GM12878 (cell line): ENCODE measurements at regions not wholly inside any gene's neighbourhood (a gene's known extent, or its start where the extent isn't known, plus 50 kb on each side); places are given as distances from the start of the nearest gene placed in this dataset.

ENCODE experiments used
- CHD2 ChIP-seq: IDR thresholded peaks from 2 replicates; pipeline ENCODE4 v1.6.1; 2011; ENCODE audit warnings: low read depth, low read length, improper control_type of control experiment, borderline replicate concordance
- ESRRA ChIP-seq: IDR thresholded peaks from 2 replicates; pipeline ENCODE4 v1.6.1; 2012; ENCODE audit warnings: mild to moderate bottlenecking, low read length, improper control_type of control experiment
- SIN3A ChIP-seq: IDR thresholded peaks from 2 replicates; pipeline ENCODE4 v1.6.1; 2012; ENCODE audit warnings: low read depth, low read length, improper control_type of control experiment
- STAT3 ChIP-seq: IDR thresholded peaks from 2 replicates; pipeline ENCODE4 v1.6.1; 2011; ENCODE audit warnings: low read depth, low read length, improper control_type of control experiment
- TBL1XR1 ChIP-seq: IDR thresholded peaks from 2 replicates; pipeline ENCODE4 v1.6.1; 2012; ENCODE audit warnings: low read depth, low read length, improper control_type of control experiment
- TF ChIP-seq, protein P1 (sequence below), 3 experiments: IDR thresholded peaks in 2 of 3; conservative IDR thresholded peaks in 1 of 3; 2 replicates each; pipeline ENCODE4 v1.5.1; 2011; ENCODE audit warnings: low read depth in 3 of 3, low read length in 3 of 3, mild to moderate bottlenecking in 3 of 3, control low read depth in 2 of 3, moderate library complexity in 2 of 3, inconsistent platforms in 1 of 3, mixed read lengths in 1 of 3; ENCODE audit not compliant: control insufficient read depth in 2 of 3, insufficient read depth in 1 of 3; ENCODE audit errors: extremely low read depth in 1 of 3

DNA sequence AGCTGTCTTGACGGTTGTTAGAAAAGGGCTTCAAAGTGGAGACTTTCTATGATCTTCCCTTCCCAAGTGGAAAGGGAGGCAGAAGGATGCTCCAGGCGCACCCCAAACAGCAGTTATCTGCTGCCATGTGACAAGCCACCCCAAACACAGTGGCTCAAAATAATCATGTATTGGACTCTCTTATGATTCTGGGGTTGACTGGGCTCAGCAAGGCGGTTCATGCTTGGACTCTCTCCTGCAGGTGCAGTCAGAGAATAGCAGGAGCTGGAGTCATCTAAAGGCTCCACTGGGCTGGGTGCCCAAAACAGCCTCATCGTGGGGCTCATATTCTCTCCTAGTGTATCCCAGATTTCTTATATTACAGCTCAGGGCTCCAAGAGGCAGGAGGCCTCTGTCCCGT lies 177.6 kb upstream of the IER5L start:
- no peak for TF ChIP-seq ESRRA
- TF ChIP-seq CHD2, result no peak
- TF ChIP-seq, protein P1, sequence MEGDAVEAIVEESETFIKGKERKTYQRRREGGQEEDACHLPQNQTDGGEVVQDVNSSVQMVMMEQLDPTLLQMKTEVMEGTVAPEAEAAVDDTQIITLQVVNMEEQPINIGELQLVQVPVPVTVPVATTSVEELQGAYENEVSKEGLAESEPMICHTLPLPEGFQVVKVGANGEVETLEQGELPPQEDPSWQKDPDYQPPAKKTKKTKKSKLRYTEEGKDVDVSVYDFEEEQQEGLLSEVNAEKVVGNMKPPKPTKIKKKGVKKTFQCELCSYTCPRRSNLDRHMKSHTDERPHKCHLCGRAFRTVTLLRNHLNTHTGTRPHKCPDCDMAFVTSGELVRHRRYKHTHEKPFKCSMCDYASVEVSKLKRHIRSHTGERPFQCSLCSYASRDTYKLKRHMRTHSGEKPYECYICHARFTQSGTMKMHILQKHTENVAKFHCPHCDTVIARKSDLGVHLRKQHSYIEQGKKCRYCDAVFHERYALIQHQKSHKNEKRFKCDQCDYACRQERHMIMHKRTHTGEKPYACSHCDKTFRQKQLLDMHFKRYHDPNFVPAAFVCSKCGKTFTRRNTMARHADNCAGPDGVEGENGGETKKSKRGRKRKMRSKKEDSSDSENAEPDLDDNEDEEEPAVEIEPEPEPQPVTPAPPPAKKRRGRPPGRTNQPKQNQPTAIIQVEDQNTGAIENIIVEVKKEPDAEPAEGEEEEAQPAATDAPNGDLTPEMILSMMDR (IDR thresholded peaks at IDR 0.05 in 2 of 3, conservative IDR thresholded peaks at IDR 0.05 in 1 of 3; ENCODE audit: control insufficient read depth in 2 of 3, extremely low read depth in 1 of 3, insufficient read depth in 1 of 3, low read depth in 3 of 3, low read length in 3 of 3), result no peak
- no peak for TF ChIP-seq TBL1XR1
- TF ChIP-seq STAT3, result no peak
- no peak for TF ChIP-seq SIN3A
